ENCODE measurements at regions not wholly inside any gene's neighbourhood (a gene's known extent, or its start where the extent isn't known, plus 50 kb on each side); places are given as distances from the start of the nearest gene placed in this dataset.

DNA sequence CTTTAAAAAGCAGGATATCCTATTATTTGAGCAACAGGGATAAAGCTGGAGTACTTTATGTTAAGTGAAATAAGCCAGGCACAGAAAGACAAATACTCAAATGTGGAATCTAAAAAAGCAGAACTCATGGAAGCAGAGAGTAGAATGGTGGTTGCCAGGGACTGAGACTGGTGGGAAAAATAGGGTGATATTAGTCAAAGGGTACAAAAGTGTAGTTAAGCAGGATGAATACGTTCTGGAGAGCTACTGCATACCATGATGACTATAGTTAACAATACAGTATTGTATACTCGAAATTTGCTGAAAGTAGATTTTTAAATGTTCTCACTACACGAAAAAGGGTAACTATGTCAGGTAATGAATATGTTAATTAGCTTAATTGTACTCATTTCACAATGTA lies 125.5 kb upstream of the VSTM2A start (continued):
- TF ChIP-seq, protein P1, sequence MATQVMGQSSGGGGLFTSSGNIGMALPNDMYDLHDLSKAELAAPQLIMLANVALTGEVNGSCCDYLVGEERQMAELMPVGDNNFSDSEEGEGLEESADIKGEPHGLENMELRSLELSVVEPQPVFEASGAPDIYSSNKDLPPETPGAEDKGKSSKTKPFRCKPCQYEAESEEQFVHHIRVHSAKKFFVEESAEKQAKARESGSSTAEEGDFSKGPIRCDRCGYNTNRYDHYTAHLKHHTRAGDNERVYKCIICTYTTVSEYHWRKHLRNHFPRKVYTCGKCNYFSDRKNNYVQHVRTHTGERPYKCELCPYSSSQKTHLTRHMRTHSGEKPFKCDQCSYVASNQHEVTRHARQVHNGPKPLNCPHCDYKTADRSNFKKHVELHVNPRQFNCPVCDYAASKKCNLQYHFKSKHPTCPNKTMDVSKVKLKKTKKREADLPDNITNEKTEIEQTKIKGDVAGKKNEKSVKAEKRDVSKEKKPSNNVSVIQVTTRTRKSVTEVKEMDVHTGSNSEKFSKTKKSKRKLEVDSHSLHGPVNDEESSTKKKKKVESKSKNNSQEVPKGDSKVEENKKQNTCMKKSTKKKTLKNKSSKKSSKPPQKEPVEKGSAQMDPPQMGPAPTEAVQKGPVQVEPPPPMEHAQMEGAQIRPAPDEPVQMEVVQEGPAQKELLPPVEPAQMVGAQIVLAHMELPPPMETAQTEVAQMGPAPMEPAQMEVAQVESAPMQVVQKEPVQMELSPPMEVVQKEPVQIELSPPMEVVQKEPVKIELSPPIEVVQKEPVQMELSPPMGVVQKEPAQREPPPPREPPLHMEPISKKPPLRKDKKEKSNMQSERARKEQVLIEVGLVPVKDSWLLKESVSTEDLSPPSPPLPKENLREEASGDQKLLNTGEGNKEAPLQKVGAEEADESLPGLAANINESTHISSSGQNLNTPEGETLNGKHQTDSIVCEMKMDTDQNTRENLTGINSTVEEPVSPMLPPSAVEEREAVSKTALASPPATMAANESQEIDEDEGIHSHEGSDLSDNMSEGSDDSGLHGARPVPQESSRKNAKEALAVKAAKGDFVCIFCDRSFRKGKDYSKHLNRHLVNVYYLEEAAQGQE (IDR thresholded peaks at IDR 0.05; ENCODE audit: low read depth) = no peak
- TF ChIP-seq, protein P2, sequence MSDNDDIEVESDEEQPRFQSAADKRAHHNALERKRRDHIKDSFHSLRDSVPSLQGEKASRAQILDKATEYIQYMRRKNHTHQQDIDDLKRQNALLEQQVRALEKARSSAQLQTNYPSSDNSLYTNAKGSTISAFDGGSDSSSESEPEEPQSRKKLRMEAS (IDR thresholded peaks at IDR 0.05) = no peak
- TF ChIP-seq, protein P3, sequence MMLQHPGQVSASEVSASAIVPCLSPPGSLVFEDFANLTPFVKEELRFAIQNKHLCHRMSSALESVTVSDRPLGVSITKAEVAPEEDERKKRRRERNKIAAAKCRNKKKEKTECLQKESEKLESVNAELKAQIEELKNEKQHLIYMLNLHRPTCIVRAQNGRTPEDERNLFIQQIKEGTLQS (IDR thresholded peaks at IDR 0.05) = no peak
- TF ChIP-seq EZH2phosphoT487 (IDR thresholded peaks at IDR 0.05; ENCODE audit: borderline replicate concordance) (no peak), SRF (IDR thresholded peaks at IDR 0.05; ENCODE audit: low read depth) (no peak)

DNA sequence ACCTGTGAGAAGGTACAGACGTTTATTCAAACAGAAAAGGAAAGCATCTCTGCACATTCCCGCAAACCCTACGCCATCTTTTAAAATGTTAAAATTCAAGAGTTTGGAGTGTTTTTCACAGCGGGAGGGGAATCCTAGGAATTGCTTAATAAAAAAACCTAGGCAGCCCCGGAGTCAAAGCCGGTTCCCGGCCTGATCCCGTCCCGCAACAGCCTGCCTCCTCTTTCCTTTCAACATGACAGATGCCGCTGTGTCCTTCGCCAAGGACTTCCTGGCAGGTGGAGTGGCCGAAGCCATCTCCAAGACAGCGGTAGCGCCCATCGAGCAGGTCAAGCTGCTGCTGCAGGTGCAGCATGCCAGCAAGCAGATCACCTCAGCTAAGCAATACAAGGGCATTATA lies 123.0 kb upstream of the VSTM2A start:
- H3K4me3 ChIP-seq (replicated peaks in 1 of 2; ENCODE audit: low read depth in 1 of 2, low read length in 2 of 2) = no peak overlapping the region
- RAD21 ChIA-PET (ENCODE audit: low non-redundant PET in 1 of 2, low total read pairs in 2 of 2, uncharacterized antibody in 2 of 2, unreplicated experiment in 2 of 2) = no interaction called here
- no peaks in the 10 kb centered on the region; a peak in 1 of 4 replicates for H3K9me3 ChIP-seq (ENCODE audit: control insufficient read depth in 1 of 2, insufficient read depth in 1 of 2, low read depth in 1 of 2, low read length in 2 of 2)
- no peaks in the 10 kb centered on the region for H4K20me1 ChIP-seq (ENCODE audit: insufficient read depth)
- no peaks in the 10 kb centered on the region for H3K9me2 ChIP-seq (ENCODE audit: insufficient read depth)
- no peak overlapping the region for H3K4me2 ChIP-seq (ENCODE audit: low read length)
- H3K9ac ChIP-seq (ENCODE audit: low read length) = no peak overlapping the region
- DNase-seq (ENCODE audit: low read depth, low spot score) = no peak
- POLR2A ChIA-PET = no interaction called here
- intact Hi-C loops (cut with micrococcal nuclease) = no loop called here
- no peak overlapping the region for H2AFZ ChIP-seq (ENCODE audit: low read depth, low read length, poor library complexity, severe bottlenecking)
- CTCF ChIA-PET = no interaction called here
- ATAC-seq = no peak
- H3K79me2 ChIP-seq (ENCODE audit: insufficient read depth, low read length) = no peaks in the 10 kb centered on the region
- no peaks in the 10 kb centered on the region for H3K36me3 ChIP-seq (ENCODE audit: control insufficient read depth in 1 of 2, insufficient read depth in 2 of 2, low read length in 2 of 2)
- BruUV-seq (replicated peaks) = no TSS peak
- no peaks in the 10 kb centered on the region for H3K27me3 ChIP-seq (ENCODE audit: insufficient read depth, low read length)
- H3K4me1 ChIP-seq (ENCODE audit: control insufficient read depth in 1 of 2, insufficient read depth in 2 of 2, low read length in 2 of 2) = no peaks in the 10 kb centered on the region
- no peak for TF ChIP-seq TCF7L2 (IDR thresholded peaks at IDR 0.05; ENCODE audit: borderline replicate concordance, extremely low read depth, insufficient read depth, insufficient read length)
- no peak for TF ChIP-seq SIN3A (IDR thresholded peaks at IDR 0.05; ENCODE audit: low read depth)
- TF ChIP-seq, protein P1 (IDR thresholded peaks at IDR 0.05; ENCODE audit: low read depth) = no peak
- TF ChIP-seq SP1 (IDR thresholded peaks at IDR 0.05; ENCODE audit: low read depth) = no peak
- TF ChIP-seq JUND (IDR thresholded peaks at IDR 0.05) = no peak
- TF ChIP-seq POLR2A (IDR thresholded peaks at IDR 0.05; ENCODE audit: borderline replicate concordance, extremely low read depth, insufficient read depth, insufficient read length) = no peak
- H3K27ac ChIP-seq (ENCODE audit: low read depth, low read length) = no peak overlapping the region

All from HCT116 (cell line).